ENCODE measurements at regions not wholly inside any gene's neighbourhood (a gene's known extent, or its start where the extent isn't known, plus 50 kb on each side); places are given as distances from the start of the nearest gene placed in this dataset.

DNA sequence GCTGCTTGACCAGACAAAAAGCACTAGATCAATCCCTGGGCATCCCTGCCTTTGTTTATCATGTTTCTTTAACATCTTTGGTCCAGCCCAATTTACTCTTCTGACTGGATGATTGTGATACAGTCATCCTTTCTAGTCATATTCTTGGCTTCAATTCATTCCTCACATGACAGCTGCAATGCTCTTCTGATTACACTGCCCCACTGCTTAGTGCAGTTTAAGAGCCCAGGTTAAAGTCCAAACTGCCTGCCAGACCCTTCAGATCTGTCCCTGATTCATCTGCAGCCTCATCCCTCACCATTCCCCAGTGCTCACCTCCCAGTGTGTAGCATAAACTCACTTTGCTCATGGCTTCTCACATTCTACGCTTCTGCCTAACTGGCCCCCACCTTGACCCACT, 383.8 kb downstream of the TNS3 start:
- TF ChIP-seq EZH2phosphoT487 (IDR thresholded peaks at IDR 0.05; ENCODE audit: borderline replicate concordance) (no peak), YY1 (IDR thresholded peaks at IDR 0.05; ENCODE audit: extremely low read depth, insufficient replicate concordance, low read depth, low read length) (no peak), EGR1 (IDR thresholded peaks at IDR 0.05; ENCODE audit: low read depth) (no peak), ELF1 (IDR thresholded peaks at IDR 0.05; ENCODE audit: borderline replicate concordance, low read depth) (no peak), SIN3A (IDR thresholded peaks at IDR 0.05; ENCODE audit: low read depth) (no peak), EZH2 (IDR thresholded peaks at IDR 0.05) (no peak)
- TF ChIP-seq, protein P1, sequence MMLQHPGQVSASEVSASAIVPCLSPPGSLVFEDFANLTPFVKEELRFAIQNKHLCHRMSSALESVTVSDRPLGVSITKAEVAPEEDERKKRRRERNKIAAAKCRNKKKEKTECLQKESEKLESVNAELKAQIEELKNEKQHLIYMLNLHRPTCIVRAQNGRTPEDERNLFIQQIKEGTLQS (IDR thresholded peaks at IDR 0.05): no peak
- TF ChIP-seq, protein P2, sequence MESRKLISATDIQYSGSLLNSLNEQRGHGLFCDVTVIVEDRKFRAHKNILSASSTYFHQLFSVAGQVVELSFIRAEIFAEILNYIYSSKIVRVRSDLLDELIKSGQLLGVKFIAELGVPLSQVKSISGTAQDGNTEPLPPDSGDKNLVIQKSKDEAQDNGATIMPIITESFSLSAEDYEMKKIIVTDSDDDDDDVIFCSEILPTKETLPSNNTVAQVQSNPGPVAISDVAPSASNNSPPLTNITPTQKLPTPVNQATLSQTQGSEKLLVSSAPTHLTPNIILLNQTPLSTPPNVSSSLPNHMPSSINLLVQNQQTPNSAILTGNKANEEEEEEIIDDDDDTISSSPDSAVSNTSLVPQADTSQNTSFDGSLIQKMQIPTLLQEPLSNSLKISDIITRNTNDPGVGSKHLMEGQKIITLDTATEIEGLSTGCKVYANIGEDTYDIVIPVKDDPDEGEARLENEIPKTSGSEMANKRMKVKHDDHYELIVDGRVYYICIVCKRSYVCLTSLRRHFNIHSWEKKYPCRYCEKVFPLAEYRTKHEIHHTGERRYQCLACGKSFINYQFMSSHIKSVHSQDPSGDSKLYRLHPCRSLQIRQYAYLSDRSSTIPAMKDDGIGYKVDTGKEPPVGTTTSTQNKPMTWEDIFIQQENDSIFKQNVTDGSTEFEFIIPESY (IDR thresholded peaks at IDR 0.05; ENCODE audit: extremely low read depth, insufficient replicate concordance, low read length): no peak
- Histone ChIP-seq H3K9me3 (ENCODE audit: control insufficient read depth in 1 of 2, insufficient read depth in 1 of 2, low read depth in 1 of 2, low read length in 2 of 2) (no peaks in the 10 kb centered on the region), H3K27ac (ENCODE audit: low read depth, low read length) (no peak overlapping the region), H3K4me1 (ENCODE audit: control insufficient read depth in 1 of 2, insufficient read depth in 2 of 2, low read length in 2 of 2) (no peaks in the 10 kb centered on the region), H4K20me1 (ENCODE audit: insufficient read depth) (no peaks in the 10 kb centered on the region), H2AFZ (ENCODE audit: low read depth, low read length, poor library complexity, severe bottlenecking) (no peak overlapping the region), H3K9me2 (ENCODE audit: insufficient read depth) (no peaks in the 10 kb centered on the region), H3K9ac (ENCODE audit: low read length) (no peak overlapping the region), H3K4me2 (ENCODE audit: low read length) (no peak overlapping the region), H3K36me3 (ENCODE audit: control insufficient read depth in 1 of 2, insufficient read depth in 2 of 2, low read length in 2 of 2) (no peaks in the 10 kb centered on the region), H3K79me2 (ENCODE audit: insufficient read depth, low read length) (no peaks in the 10 kb centered on the region), H3K27me3 (ENCODE audit: insufficient read depth, low read length) (no peaks in the 10 kb centered on the region), H3K4me3 (replicated peaks in 1 of 2; ENCODE audit: low read depth in 1 of 2, low read length in 2 of 2) (no peak overlapping the region)
- intact Hi-C loops (cut with micrococcal nuclease): no loop called here
- BruUV-seq (replicated peaks): no TSS peak
- ChIA-PET RAD21 (ENCODE audit: low non-redundant PET in 1 of 2, low total read pairs in 2 of 2, uncharacterized antibody in 2 of 2, unreplicated experiment in 2 of 2) (no interaction called here), CTCF (no interaction called here), POLR2A (no interaction called here)
- no peak for ATAC-seq
- DNase-seq (ENCODE audit: low read depth, low spot score): no peak

DNA sequence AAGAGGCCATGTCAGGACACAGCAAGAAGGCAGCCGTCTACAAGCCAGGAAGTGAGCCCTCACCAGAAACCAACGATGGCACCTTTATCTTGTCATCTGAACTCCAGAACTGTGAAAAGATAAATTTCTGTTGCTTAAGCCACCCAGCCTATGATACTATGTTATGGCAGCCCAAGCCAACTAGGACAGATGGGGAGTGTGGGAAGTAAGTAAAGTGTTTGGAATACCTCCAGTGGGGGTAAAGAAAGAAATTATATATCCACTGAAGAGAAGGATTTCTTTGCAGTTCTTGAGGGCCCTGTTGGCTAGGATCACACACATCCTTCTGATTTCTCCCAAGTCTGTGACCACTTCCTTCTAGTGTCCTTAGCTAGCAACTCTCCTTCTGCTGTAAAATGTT, 384.4 kb downstream of the TNS3 start:
- Histone ChIP-seq H3K9me3 (ENCODE audit: control insufficient read depth in 1 of 2, insufficient read depth in 1 of 2, low read depth in 1 of 2, low read length in 2 of 2) (no peaks in the 10 kb centered on the region), H3K9me2 (ENCODE audit: insufficient read depth) (no peaks in the 10 kb centered on the region), H3K4me2 (ENCODE audit: low read length) (no peak overlapping the region), H3K27ac (ENCODE audit: low read depth, low read length) (no peak overlapping the region), H3K4me1 (ENCODE audit: control insufficient read depth in 1 of 2, insufficient read depth in 2 of 2, low read length in 2 of 2) (no peaks in the 10 kb centered on the region), H2AFZ (ENCODE audit: low read depth, low read length, poor library complexity, severe bottlenecking) (no peak overlapping the region), H3K9ac (ENCODE audit: low read length) (no peak overlapping the region), H3K27me3 (ENCODE audit: insufficient read depth, low read length) (no peaks in the 10 kb centered on the region), H3K4me3 (replicated peaks in 1 of 2; ENCODE audit: low read depth in 1 of 2, low read length in 2 of 2) (no peak overlapping the region), H3K79me2 (ENCODE audit: insufficient read depth, low read length) (no peaks in the 10 kb centered on the region), H3K36me3 (ENCODE audit: control insufficient read depth in 1 of 2, insufficient read depth in 2 of 2, low read length in 2 of 2) (no peaks in the 10 kb centered on the region), H4K20me1 (ENCODE audit: insufficient read depth) (no peaks in the 10 kb centered on the region)
- ChIA-PET RAD21 (ENCODE audit: low non-redundant PET in 1 of 2, low total read pairs in 2 of 2, uncharacterized antibody in 2 of 2, unreplicated experiment in 2 of 2) (no interaction called here), CTCF (no interaction called here), POLR2A (no interaction called here)
- intact Hi-C loops (cut with micrococcal nuclease): no loop called here
- TF ChIP-seq EGR1 (IDR thresholded peaks at IDR 0.05; ENCODE audit: low read depth) (no peak), TCF7L2 (IDR thresholded peaks at IDR 0.05; ENCODE audit: borderline replicate concordance, extremely low read depth, insufficient read depth, insufficient read length) (no peak), SIN3A (IDR thresholded peaks at IDR 0.05; ENCODE audit: low read depth) (no peak), YY1 (IDR thresholded peaks at IDR 0.05; ENCODE audit: extremely low read depth, insufficient replicate concordance, low read depth, low read length) (no peak), SRF (IDR thresholded peaks at IDR 0.05; ENCODE audit: low read depth) (no peak), JUND (IDR thresholded peaks at IDR 0.05) (no peak), FOSL1 (IDR thresholded peaks at IDR 0.05; ENCODE audit: low read depth) (no peak)
- TF ChIP-seq, protein P3, sequence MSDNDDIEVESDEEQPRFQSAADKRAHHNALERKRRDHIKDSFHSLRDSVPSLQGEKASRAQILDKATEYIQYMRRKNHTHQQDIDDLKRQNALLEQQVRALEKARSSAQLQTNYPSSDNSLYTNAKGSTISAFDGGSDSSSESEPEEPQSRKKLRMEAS (IDR thresholded peaks at IDR 0.05): no peak
- BruUV-seq (replicated peaks): no TSS peak
- DNase-seq (ENCODE audit: low read depth, low spot score) (no peak), ATAC-seq (no peak)
